ENCODE measurements at regions not wholly inside any gene's neighbourhood (a gene's known extent, or its start where the extent isn't known, plus 50 kb on each side); places are given as distances from the start of the nearest gene placed in this dataset.
"Not testable (repeated sequence)": the region's sequence is repeated elsewhere in the genome, so short reads cannot be mapped to it uniquely, and the experiment has no call there.

DNA sequence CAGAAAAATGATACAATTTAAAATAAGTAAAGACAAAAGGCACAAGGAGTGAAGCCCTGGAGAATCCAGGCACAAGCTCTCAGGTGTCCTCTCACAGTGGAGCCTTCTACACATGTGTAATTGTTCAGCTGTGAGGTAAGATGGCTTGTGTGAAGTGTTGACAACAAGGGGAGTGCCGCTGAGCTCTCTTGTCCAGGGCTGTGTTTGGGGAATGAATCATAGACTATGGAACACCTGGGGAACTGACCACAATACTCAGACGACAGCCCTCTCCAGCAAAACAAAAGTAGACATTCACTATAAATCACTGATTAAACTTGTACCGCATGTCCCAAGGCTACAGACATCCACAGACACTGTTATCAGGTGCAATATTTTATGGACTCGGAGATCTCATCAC, 940.1 kb downstream of the TMEM121 start:
- TF ChIP-seq, protein P1, sequence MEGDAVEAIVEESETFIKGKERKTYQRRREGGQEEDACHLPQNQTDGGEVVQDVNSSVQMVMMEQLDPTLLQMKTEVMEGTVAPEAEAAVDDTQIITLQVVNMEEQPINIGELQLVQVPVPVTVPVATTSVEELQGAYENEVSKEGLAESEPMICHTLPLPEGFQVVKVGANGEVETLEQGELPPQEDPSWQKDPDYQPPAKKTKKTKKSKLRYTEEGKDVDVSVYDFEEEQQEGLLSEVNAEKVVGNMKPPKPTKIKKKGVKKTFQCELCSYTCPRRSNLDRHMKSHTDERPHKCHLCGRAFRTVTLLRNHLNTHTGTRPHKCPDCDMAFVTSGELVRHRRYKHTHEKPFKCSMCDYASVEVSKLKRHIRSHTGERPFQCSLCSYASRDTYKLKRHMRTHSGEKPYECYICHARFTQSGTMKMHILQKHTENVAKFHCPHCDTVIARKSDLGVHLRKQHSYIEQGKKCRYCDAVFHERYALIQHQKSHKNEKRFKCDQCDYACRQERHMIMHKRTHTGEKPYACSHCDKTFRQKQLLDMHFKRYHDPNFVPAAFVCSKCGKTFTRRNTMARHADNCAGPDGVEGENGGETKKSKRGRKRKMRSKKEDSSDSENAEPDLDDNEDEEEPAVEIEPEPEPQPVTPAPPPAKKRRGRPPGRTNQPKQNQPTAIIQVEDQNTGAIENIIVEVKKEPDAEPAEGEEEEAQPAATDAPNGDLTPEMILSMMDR (IDR thresholded peaks at IDR 0.05) = not testable (repeated sequence)
- TF ChIP-seq POLR2A (IDR thresholded peaks at IDR 0.05) = not testable (repeated sequence)

Measured in testis (tissue), 2 donors.